H1 (cell line): ENCODE measurements at regions not wholly inside any gene's neighbourhood (a gene's known extent, or its start where the extent isn't known, plus 50 kb on each side); places are given as distances from the start of the nearest gene placed in this dataset.

Experiments used
- ATF3 ChIP-seq: IDR thresholded peaks from 2 replicates; pipeline ENCODE4 v1.6.1; 2011; ENCODE audit warnings: low read depth, mild to moderate bottlenecking, low read length; ENCODE audit not compliant: insufficient read depth

GRCh38 chr12:58117201-58117600 is 175.8 kb downstream of the ATP23 start (continued):
- TF ChIP-seq ATF3 = no peak
